ENCODE measurements at regions not wholly inside any gene's neighbourhood (a gene's known extent, or its start where the extent isn't known, plus 50 kb on each side); places are given as distances from the start of the nearest gene placed in this dataset.

- H3K9me3 ChIP-seq (ENCODE audit: low read length) = no peaks in the 10 kb centered on the region
- H3K4me2 ChIP-seq (ENCODE audit: low read length) = no peak overlapping the region
- no peak overlapping the region for H2AFZ ChIP-seq (ENCODE audit: low read length)
- no peak for DNase-seq (ENCODE audit: low spot score)
- H3K9me2 ChIP-seq (ENCODE audit: insufficient read depth, low read length) = no peaks in the 10 kb centered on the region
- intact Hi-C loops (cut with micrococcal nuclease; ENCODE audit: unreplicated experiment) = no loop called here
- no peak overlapping the region for H3K4me3 ChIP-seq (ENCODE audit: low read depth, low read length, poor library complexity, severe bottlenecking)
- no TSS peak for BruUV-seq (replicated peaks)
- ChIA-PET POLR2A (no interaction called here), CTCF (ENCODE audit: unreplicated experiment) (no interaction called here)
- TF ChIP-seq EZH2phosphoT487 (IDR thresholded peaks at IDR 0.05; ENCODE audit: borderline replicate concordance, low read depth, low read length) (no peak), CTCF (conservative IDR thresholded peaks at IDR 0.05; ENCODE audit: low read length) (no peak)
- no peak overlapping the region for H3K27ac ChIP-seq (ENCODE audit: low read depth, low read length, poor library complexity, severe bottlenecking)
- H3K4me1 ChIP-seq (ENCODE audit: insufficient read depth, low read length, poor library complexity, severe bottlenecking) = no peaks in the 10 kb centered on the region
- no peaks in the 10 kb centered on the region for H3K36me3 ChIP-seq (ENCODE audit: insufficient read depth, low read length)
- H4K20me1 ChIP-seq (ENCODE audit: insufficient read depth, low read length) = no peaks in the 10 kb centered on the region
- no peaks in the 10 kb centered on the region for H3K79me2 ChIP-seq (ENCODE audit: insufficient read depth, low read depth, low read length)
Observed at GRCh38 chr16:22763437-22764080, 50.4 kb upstream of the HS3ST2 start.

All from OCI-LY7 (cell line).